ENCODE measurements at regions not wholly inside any gene's neighbourhood (a gene's known extent, or its start where the extent isn't known, plus 50 kb on each side); places are given as distances from the start of the nearest gene placed in this dataset.

GRCh38 chr11:134575504-134576230 lies 163.6 kb upstream of the B3GAT1 start:
- no peak for TF ChIP-seq POLR2A (IDR thresholded peaks at IDR 0.05)
- no peak for TF ChIP-seq CTCF (IDR thresholded peaks at IDR 0.05)

Data from adrenal gland (tissue), 5 donors.